Neuronal stem cell (in vitro differentiated cells): ENCODE measurements at regions not wholly inside any gene's neighbourhood (a gene's known extent, or its start where the extent isn't known, plus 50 kb on each side); places are given as distances from the start of the nearest gene placed in this dataset.

ENCODE experiments used
- DNase-seq: peaks from one replicate; pipeline ENCODE4 v3.0.0-alpha.2; 2013; ENCODE audit warnings: low spot score
- H2AFZ ChIP-seq: one replicate; pipeline ENCODE4 v1.6.1; 2013; ENCODE audit warnings: mild to moderate bottlenecking, low read length, inconsistent platforms
- H2AK5ac ChIP-seq: 2 replicates; pipeline ENCODE4 v1.6.1; 2013; ENCODE audit warnings: low read depth, mild to moderate bottlenecking, inconsistent platforms, low read length, moderate library complexity, mixed read lengths
- H2BK120ac ChIP-seq: 2 replicates; pipeline ENCODE4 v1.6.1; 2013; ENCODE audit warnings: low read depth, mild to moderate bottlenecking, inconsistent platforms, low read length, moderate library complexity, mixed read lengths
- H2BK12ac ChIP-seq: one replicate; pipeline ENCODE4 v1.6.1; 2013; ENCODE audit warnings: low read length, inconsistent platforms
- H2BK15ac ChIP-seq: 2 replicates; pipeline ENCODE4 v1.6.1; 2013; ENCODE audit warnings: mild to moderate bottlenecking, low read length, inconsistent platforms, mixed read lengths
- H2BK5ac ChIP-seq: one replicate; pipeline ENCODE4 v1.6.1; 2013; ENCODE audit warnings: inconsistent platforms, mild to moderate bottlenecking, low read length, moderate library complexity
- H3K14ac ChIP-seq: one replicate; pipeline ENCODE4 v1.6.1; 2013; ENCODE audit warnings: low read length, inconsistent platforms
- H3K18ac ChIP-seq: 2 replicates; pipeline ENCODE4 v1.6.1; 2013; ENCODE audit warnings: low read length, inconsistent platforms
- H3K23ac ChIP-seq: 2 replicates; pipeline ENCODE4 v1.6.1; 2013; ENCODE audit warnings: low read depth, mild to moderate bottlenecking, mixed read lengths, low read length, inconsistent platforms; ENCODE audit not compliant: poor library complexity
- H3K27ac ChIP-seq: replicated peaks from 3 replicates; pipeline ENCODE4 v1.5.1; 2013; ENCODE audit warnings: low read length, inconsistent platforms
- H3K27me3 ChIP-seq, 3 experiments: 2 replicates each; pipeline ENCODE4 v1.6.1; 2013; ENCODE audit warnings: low read length in 3 of 3, mild to moderate bottlenecking in 2 of 3, inconsistent platforms in 1 of 3, low read depth in 1 of 3, mixed read lengths in 1 of 3, moderate library complexity in 1 of 3; ENCODE audit not compliant: control insufficient read depth in 3 of 3, insufficient read depth in 3 of 3
- H3K36me3 ChIP-seq, 2 donors: replicated peaks in 1 of 2; 2 replicates each; pipeline ENCODE4 v1.6.1; 2013; ENCODE audit warnings: low read length in 2 of 2; ENCODE audit not compliant: control insufficient read depth in 2 of 2, insufficient read depth in 2 of 2
- H3K4ac ChIP-seq: 2 replicates; pipeline ENCODE4 v1.6.1; 2013; ENCODE audit warnings: inconsistent platforms, mild to moderate bottlenecking, low read length, moderate library complexity
- H3K4me1 ChIP-seq, 2 donors: 1 replicate in 1 of 2; 2 replicates in 1 of 2; pipeline ENCODE4 v1.6.1; 2013; ENCODE audit warnings: low read length in 2 of 2, low read depth in 1 of 2; ENCODE audit not compliant: control insufficient read depth in 2 of 2, insufficient read depth in 1 of 2
- H3K4me2 ChIP-seq: one replicate; pipeline ENCODE4 v1.6.1; 2013; ENCODE audit warnings: mild to moderate bottlenecking, low read length, inconsistent platforms; ENCODE audit not compliant: insufficient read depth, poor library complexity, severe bottlenecking
- H3K4me3 ChIP-seq, 2 donors: 2 replicates each; pipeline ENCODE4 v1.5.1; 2013; ENCODE audit warnings: low read length in 2 of 2, mild to moderate bottlenecking in 2 of 2, inconsistent platforms in 1 of 2, moderate library complexity in 1 of 2
- H3K79me1 ChIP-seq: one replicate; pipeline ENCODE4 v1.6.1; 2013; ENCODE audit warnings: low read depth, mild to moderate bottlenecking, inconsistent platforms, low read length, moderate library complexity
- H3K9ac ChIP-seq: one replicate; pipeline ENCODE4 v1.6.1; 2013; ENCODE audit warnings: mild to moderate bottlenecking, low read depth, low read length, inconsistent platforms; ENCODE audit not compliant: poor library complexity
- H3K9me3 ChIP-seq, 2 donors: replicated peaks in 1 of 2; 2 replicates each; pipeline versions ENCODE3 to v1.6.1; 2013; ENCODE audit warnings: low read length in 2 of 2, mild to moderate bottlenecking in 2 of 2, inconsistent platforms in 1 of 2, low read depth in 1 of 2, mixed read lengths in 1 of 2, moderate library complexity in 1 of 2; ENCODE audit not compliant: control insufficient read depth in 2 of 2, insufficient read depth in 1 of 2
- H4K8ac ChIP-seq: one replicate; pipeline ENCODE4 v1.6.1; 2013; ENCODE audit warnings: low read depth, mild to moderate bottlenecking, inconsistent platforms, low read length, moderate library complexity
- H4K91ac ChIP-seq: one replicate; pipeline ENCODE4 v1.6.1; 2013; ENCODE audit warnings: low read length, low read depth, mild to moderate bottlenecking, inconsistent platforms; ENCODE audit not compliant: poor library complexity
- WGBS, 2 donors: extraction: QIAGEN DNeasy Blood & Tissue Kit; methylation state at CpG; one replicate each; pipeline ENCODE4 v1.1.7; 2013; ENCODE audit warnings: missing lambda C conversion rate in 2 of 2, mixed read lengths in 1 of 2; ENCODE audit not compliant: insufficient read length in 2 of 2, insufficient replicate concordance in 1 of 2; ENCODE audit errors: extremely low coverage in 2 of 2; 5-methylcytosine and 5-hydroxymethylcytosine counted together

DNA sequence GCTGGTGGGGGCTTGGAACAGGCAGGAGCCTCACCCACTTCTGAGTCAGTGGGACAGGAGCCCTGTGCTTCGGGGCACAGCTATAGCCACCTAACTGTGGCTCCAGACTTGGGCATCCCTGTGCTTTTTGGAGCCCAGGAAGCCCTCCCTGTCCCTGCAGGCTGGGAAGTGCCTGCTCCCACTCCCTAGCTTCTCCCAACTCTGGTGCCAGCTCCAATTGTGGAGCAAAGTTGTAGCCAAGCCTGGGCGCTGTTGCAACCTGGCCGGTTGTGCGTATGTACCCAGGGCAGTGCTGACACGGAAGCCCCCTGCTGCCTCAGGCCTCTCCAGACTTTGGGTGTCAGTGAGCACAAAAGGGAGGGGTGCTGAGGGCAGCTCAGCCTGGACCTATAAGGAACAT lies 601.7 kb upstream of the GJE1 start:
- Histone ChIP-seq H3K14ac (peak overlapping the region; percentile 25), H3K18ac (peak overlapping the region; percentile 80), H2BK120ac (no peak overlapping the region), H2BK5ac (peak overlapping the region; percentile 66), H3K4me1 (peaks cover 0 to 2% of the 10 kb centered on the region in 2 donors), H2BK12ac (no peak overlapping the region), H3K79me1 (no peaks in the 10 kb centered on the region), H4K91ac (no peak overlapping the region), H2AFZ (no peak overlapping the region), H3K4me2 (no peak overlapping the region), H2BK15ac (no peak overlapping the region), H3K9ac (no peak overlapping the region), H3K4me3 (peak overlapping the region in 1 of 2 donors; percentile 62), H4K8ac (peak overlapping the region; percentile 43), H3K27me3 (no peaks in the 10 kb centered on the region), H2AK5ac (peak overlapping the region; percentile 35), H3K9me3 (no peaks in the 10 kb centered on the region), H3K27ac (no peak overlapping the region), H3K4ac (no peak overlapping the region), H3K23ac (no peak overlapping the region), H3K36me3 (no peaks in the 10 kb centered on the region)
- WGBS, 2 donors = no CpG with 5 or more reads among the region's 5 CpGs
- DNase-seq = no peak

DNA sequence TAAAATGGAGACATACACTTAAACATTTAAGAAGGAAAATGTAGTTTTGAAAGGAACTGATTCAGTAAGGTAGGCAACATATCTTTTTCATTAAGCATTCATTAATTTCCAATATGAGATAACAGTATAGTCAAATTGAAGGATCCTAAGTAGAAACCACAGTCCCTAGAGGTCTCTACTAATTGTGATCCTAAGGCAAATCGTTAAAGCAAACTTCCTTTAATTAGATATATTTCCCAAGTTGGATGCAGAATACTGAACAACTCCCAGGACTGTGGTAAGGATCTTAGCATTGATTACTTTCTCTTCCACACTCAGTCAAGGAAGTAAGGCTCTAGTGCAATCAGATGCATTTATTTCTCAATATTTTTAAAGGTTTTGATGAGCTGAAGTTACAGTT lies 604.1 kb upstream of the GJE1 start:
- no CpG with 5 or more reads among the region's 1 CpG for WGBS, 2 donors
- no peak overlapping the region for H3K23ac ChIP-seq
- no peak overlapping the region for H2BK120ac ChIP-seq
- H3K4ac ChIP-seq = no peak overlapping the region
- DNase-seq = no peak
- H2BK5ac ChIP-seq = no peak overlapping the region
- H3K79me1 ChIP-seq = no peaks in the 10 kb centered on the region
- no peaks in the 10 kb centered on the region for H3K27me3 ChIP-seq
- no peak overlapping the region for H3K18ac ChIP-seq
- no peak overlapping the region for H2BK12ac ChIP-seq
- no peak overlapping the region for H2BK15ac ChIP-seq
- no peak overlapping the region for H2AFZ ChIP-seq
- H4K91ac ChIP-seq = no peak overlapping the region
- H3K4me2 ChIP-seq = no peak overlapping the region
- H2AK5ac ChIP-seq = no peak overlapping the region
- H3K27ac ChIP-seq = no peak overlapping the region
- peaks cover 0 to 2% of the 10 kb centered on the region in 2 donors for H3K4me1 ChIP-seq
- no peak overlapping the region for H3K14ac ChIP-seq
- no peaks in the 10 kb centered on the region for H3K9me3 ChIP-seq
- H3K36me3 ChIP-seq = no peaks in the 10 kb centered on the region
- H3K9ac ChIP-seq = no peak overlapping the region
- no peak overlapping the region for H3K4me3 ChIP-seq
- H4K8ac ChIP-seq = no peak overlapping the region

DNA sequence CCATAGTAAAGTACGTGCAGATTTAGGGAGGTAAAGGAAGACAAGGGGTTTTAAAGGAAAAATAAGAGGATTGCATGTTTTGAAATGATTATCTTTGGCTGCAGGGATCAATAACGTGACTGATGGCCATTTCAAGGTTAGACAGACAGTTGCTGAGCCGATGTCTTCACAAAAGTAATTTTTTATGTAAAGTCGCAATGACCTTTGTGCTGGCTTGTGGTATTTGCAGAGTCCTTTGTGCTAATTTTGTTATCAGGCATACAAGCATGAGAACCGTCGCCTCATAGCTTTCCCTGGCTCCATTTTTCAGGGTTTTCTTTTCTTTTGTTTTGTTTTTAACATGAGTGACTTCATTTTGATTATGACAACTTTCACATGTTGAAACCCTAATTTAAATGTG lies 605.7 kb upstream of the GJE1 start:
- Histone ChIP-seq H2BK5ac (no peak overlapping the region), H2BK12ac (no peak overlapping the region), H3K4me2 (no peak overlapping the region), H3K36me3 (no peaks in the 10 kb centered on the region), H4K91ac (no peak overlapping the region), H3K27me3 (no peaks in the 10 kb centered on the region), H3K79me1 (no peaks in the 10 kb centered on the region), H3K4me3 (no peak overlapping the region), H2AFZ (no peak overlapping the region), H3K27ac (no peak overlapping the region), H3K4ac (no peak overlapping the region), H3K4me1 (no peaks in the 10 kb centered on the region), H3K9me3 (no peaks in the 10 kb centered on the region), H2BK120ac (no peak overlapping the region), H2BK15ac (no peak overlapping the region), H3K23ac (no peak overlapping the region), H3K9ac (no peak overlapping the region), H4K8ac (no peak overlapping the region), H3K18ac (no peak overlapping the region), H2AK5ac (no peak overlapping the region), H3K14ac (no peak overlapping the region)
- no CpG with 5 or more reads among the region's 6 CpGs for WGBS, 2 donors
- DNase-seq = no peak

DNA sequence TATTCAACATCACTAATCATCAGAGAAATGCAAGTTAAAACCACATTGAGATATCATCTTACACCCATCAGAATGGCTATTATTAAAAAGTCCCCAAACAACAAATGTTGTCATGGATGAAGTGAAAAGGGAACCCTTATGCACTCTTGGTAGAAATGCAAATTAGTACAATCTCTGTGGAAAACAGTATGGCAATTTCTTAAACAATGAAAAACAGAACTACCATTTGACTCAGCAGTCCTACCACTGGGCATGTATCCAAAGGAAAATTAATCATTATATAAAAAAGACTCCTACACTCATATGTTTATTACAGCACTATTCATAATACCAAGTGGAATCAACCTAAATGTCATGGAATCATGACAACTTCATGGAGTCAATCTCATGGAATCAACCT lies 611.3 kb upstream of the GJE1 start:
- Histone ChIP-seq H3K4me1 (no peaks in the 10 kb centered on the region), H4K8ac (no peak overlapping the region), H2AFZ (no peak overlapping the region), H3K4me2 (no peak overlapping the region), H3K9ac (no peak overlapping the region), H2AK5ac (no peak overlapping the region), H3K27ac (no peak overlapping the region), H3K27me3 (no peaks in the 10 kb centered on the region), H3K4me3 (no peak overlapping the region), H3K18ac (no peak overlapping the region), H2BK120ac (no peak overlapping the region), H2BK15ac (no peak overlapping the region), H3K9me3 (no peaks in the 10 kb centered on the region), H3K23ac (no peak overlapping the region), H4K91ac (no peak overlapping the region), H2BK5ac (no peak overlapping the region), H2BK12ac (no peak overlapping the region), H3K36me3 (no peaks in the 10 kb centered on the region), H3K4ac (no peak overlapping the region), H3K79me1 (no peaks in the 10 kb centered on the region), H3K14ac (no peak overlapping the region)
- DNase-seq = no peak
